Stimulated activated CD8-positive, alpha-beta memory T cell treated with anti-CD3 and anti-CD28 coated beads, Interleukin-4, amount 100 ng/mL, for 24 hours (primary cell): ENCODE measurements at regions not wholly inside any gene's neighbourhood (a gene's known extent, or its start where the extent isn't known, plus 50 kb on each side); places are given as distances from the start of the nearest gene placed in this dataset.
"Not testable (repeated sequence)": the region's sequence is repeated elsewhere in the genome, so short reads cannot be mapped to it uniquely, and the experiment has no call there.

Experiments used
- DNase-seq: peaks from one replicate; pipeline ENCODE4 v3.0.0-alpha.2; 2020; ENCODE audit warnings: low read depth

DNA sequence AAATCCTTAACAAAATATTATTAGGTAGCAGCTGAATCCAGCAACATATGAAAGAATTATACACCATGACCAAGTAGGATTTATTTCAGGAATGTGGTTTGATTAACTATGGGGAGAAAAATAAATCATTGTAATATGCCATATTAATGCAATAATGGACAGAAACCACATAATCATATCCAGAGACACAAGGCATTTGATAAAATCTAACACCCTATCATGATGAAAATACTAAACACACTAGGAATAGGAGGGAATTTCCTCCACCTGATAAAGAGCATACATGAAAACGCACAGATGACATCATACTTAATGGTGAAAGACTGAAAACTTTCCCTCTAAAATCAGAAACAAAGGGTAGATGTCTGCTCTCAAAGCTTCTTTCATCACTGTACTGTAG is 238.9 kb downstream of the PHLDA1 start:
- DNase-seq, result no peak

DNA sequence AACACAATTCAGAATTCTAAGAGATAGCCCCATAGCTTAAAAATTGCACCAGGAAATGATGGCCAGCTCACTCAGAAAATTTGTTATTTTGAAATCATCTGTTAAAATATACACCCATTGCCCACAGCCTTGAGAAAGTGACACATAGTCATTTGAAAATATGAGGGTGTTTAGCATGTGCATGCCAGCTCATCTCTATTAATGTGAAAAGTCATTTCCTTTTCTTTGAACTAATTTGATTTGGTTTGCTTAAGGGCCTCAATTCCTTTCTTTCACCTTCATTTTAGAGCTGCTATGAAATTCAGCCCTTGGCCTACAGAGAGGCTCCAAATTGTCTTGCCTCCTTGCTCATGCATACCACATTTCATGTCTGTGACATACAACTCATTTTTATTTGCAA is 241.4 kb downstream of the PHLDA1 start:
- no peak for DNase-seq

DNA sequence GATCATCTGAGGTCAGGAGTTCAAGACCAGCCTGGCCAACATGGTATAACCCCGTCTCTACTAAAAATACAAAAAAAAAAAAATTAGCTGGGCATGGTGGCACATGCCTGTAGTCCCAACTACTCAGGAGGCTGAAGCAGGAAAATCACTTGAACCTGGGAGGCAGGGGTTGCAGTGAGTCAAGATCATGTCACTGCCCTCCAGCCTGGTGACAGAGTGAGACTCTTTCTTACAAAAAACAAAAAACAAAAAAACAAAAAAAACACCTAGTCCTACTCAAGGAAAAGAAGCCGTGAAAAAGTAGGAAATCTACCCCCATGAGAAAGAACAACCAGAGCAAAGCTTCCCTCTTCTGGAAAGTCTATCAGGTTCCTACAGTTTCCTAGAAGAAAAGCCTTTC is 244.4 kb downstream of the PHLDA1 start:
- DNase-seq, result not testable (repeated sequence)

DNA sequence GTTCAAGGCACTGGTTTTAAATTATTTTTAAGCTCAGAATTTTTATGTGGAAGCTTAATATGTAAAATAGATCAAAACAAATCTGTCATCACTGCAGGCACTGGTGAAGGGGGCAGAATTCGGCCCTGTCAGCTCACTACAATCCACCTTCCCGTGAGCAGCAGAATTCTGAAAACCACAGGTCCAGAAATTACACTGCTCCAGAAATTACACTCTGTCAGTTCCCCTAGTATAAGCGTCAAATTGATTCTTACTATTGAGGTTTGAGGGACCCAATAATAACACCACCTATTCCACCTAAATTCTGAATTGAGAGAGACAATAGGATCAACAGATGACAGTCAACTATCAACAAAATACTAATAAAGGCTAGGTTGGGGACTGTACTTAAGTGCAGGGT is 245.5 kb downstream of the PHLDA1 start:
- DNase-seq, result no peak

DNA sequence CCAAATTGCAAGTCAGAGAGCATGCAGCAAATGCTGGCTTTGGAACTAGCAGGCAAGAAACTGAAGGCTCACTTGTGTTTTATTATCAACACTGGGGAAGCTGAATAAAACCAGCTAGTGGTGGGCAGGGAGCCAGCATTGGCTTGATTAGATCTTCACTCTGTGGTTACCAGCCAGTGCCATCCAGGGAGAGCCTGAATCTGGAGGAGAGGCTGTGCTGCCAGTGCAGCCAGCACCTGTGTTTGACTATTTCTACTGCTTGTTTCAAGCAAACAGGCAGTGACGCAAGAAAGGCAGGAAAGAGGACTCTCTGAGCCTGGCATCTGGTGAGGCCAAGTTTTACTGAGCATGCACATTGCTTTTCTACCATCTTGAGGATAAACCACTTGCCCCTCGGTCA is 247.0 kb downstream of the PHLDA1 start:
- DNase-seq, result no peak

DNA sequence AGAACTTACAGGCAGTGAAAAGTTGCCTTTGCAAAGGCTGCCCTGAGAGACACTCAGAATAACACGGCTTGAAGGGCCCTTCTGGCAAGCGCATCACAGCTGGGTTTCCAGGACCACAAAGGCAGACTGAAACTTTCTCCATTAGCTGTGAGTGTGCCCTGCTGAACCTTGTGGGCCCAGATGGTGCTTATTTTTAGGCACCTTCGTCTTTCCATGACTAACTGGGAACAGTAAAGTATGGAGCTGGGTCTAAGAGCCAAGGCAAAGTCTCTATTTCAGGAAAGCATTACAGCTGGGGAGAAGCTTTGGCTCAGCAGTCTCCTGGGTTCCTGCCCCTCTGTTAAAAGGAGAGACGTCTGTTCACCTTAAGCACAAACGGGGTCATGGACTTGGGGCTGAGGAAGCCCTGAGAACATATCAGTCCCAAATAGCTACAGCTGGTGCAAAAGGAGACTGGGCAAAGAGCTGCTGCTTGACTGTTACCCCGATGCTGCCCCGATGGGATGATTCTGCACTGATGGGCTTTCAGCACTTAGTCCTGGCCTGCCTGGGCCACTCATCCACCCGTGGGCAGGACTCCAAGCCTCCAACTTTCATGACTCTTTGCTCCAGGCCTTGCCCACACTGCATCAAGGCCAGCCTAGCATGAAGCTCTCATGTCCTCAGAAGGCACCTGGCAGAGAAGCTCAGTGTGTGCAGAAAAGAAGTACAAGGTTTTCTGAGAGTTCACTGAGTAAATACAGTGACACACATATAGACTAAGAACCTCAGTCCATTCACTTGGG is 248.3 kb downstream of the PHLDA1 start:
- no peak for DNase-seq

DNA sequence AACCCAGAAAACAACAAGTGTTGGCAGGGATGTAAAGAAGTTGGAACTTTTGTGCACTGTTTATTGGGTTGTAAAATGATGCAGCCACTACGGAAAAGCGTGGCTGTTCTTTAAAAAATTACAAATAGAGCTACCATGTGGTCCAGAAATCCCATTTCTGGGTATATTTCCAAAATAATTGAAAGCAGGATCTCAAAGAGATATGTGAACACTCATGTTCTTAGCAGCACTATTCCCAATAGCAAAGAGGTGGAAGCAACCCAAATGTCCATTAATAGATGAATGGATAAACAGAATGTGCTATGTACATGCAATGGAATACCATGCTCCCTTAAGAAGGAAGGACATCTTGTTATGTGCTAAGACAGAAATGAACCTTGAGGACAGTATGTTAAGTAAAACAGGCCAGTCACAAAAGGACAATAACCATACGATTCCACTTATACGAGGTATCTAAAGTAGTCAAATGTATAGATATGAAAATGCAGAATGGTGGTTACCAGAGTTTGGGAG is 249.5 kb downstream of the PHLDA1 start:
- DNase-seq, result no peak

DNA sequence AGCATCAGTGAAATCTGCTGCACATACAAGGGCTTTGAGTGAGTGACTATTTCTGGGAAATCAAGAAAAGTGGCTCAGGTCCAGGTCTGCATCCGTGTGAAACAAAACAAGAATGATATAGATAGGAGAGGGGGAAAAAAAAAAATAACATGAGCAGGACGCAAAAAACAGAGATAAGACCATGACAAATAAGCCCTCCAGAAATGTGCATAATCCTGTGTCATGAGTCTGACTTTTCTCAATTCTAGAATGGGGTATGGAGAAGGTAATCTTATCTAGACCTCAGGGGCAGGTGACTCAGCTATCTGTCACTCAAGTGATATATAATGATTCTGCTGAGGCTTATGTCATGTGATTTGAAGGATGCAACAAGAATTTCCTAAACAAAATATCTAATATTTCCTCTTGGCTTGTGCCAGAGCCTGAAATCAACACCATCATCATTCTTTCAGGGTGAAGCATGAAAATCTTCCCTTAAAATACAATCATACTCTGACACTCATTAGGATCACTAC is 250.0 kb downstream of the PHLDA1 start:
- DNase-seq, result no peak

DNA sequence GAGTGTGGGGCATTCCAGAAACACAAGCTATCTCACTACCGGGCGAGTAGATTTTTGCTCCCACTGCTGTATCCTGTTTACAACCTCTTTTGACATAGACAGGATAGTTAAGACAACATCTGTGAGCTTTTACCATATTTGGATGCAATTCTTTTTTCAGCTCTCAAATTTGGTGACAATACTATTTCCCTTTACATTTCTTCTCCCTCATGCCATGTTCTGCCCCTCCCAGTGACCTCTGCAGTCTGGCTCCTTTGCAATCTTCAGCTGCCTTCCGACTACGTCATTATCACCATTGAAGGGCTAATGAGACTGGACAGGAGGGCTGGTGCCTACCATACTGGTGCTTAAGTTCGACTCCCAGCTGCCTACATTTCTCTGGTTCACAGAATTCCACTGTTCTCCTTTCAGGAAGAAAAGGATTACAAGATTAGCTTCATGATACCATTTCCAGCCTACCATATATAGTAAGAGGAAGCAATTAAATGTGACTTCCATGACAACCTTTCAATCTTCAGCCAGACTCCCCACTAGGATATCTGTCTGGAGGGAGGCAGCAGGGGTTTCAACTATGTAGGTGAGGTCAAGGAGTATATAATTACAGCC is 251.6 kb downstream of the PHLDA1 start:
- no peak for DNase-seq

DNA sequence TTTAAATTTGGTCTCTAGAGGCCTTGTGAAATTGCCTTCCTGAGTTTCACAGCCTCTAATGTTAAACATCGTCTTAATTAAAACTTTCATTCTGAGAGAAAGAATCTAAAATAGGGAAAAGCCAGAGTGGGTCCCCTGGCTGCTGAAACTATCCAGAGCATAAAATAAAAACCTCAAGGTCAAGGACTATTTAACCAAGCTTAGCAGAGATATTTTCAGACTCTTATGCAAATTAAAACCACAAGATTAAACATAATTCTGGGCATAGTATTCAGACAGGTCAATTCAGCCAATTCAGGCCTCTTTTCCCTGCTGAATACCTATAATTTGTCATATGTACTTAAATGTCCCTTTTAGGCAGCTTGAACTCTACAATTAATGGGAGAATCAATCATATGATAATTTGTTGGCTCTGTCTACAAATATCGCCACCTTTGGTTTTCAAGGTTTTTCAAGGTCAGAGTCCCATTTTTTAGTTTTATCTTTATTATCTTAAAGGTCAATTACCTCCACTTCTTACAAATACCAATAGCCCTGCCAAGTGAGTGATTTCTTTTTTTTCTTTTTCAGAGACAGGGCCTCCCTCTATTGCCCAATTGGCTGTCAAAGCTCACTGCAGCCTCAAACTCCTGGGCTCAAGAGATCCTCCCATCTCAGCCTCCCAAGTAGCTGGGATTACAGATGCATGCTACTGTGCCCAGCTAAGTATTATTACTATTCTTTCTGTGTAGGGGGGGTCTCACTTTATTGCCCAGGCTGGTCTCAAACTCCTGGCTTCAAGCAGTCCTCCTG is 257.1 kb downstream of the PHLDA1 start:
- no peak for DNase-seq

DNA sequence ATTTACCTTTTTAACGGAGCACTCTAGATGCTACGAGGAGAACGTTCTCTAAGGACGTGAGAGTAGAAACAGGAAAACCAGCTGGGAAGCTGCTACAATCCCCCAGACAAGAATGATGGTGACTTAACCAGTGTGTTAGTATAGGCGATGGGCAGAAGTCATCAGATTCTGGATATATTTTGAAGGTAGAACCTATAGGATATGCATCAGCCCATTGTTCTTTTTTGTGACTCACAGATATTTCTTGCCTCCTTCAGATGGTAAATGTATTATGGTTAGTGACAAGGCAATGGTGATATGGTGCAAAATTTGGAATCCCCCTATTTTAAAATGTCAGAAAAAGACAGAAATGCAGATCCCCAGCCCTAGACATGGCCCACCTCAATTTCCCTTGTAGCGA is 258.2 kb downstream of the PHLDA1 start:
- DNase-seq, result no peak

DNA sequence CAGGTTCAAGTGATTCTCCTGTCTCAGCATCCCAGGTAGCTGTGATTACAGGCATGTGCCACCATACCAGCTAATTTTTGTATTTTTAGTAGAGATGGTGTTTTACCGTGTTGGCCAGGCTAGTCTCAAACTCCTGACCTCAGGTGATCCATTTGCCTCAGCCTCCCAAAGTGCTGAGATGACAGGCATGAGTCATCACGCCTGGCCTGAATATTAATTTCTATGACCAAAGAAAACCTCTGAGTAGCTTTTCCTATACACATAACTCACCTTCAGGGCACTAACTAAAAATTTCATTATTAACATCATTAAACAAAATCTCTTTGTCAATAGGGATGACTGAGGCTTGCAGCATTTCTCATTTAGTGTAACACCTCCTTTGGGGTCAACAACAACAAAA is 259.6 kb upstream of the KRR1 start:
- DNase-seq, result no peak

DNA sequence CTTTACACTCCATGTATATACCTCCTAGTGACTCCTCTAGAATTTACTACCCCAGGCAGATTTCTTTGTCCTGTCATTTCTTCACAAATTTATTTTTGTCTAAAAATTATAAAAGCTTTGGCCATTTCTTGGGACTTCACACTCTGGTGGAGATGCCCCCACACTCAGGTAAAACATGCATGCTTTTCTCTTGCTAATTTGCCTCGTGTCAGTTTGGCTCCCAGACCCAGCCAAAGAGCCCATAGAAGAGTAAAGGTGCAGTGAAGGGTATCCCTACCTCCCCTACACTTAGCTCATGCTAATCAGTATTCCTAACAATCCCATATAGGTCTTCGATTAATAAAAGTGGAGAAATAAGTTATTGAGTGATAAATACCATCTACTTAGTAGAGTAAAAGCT is 256.5 kb upstream of the KRR1 start:
- no peak for DNase-seq

DNA sequence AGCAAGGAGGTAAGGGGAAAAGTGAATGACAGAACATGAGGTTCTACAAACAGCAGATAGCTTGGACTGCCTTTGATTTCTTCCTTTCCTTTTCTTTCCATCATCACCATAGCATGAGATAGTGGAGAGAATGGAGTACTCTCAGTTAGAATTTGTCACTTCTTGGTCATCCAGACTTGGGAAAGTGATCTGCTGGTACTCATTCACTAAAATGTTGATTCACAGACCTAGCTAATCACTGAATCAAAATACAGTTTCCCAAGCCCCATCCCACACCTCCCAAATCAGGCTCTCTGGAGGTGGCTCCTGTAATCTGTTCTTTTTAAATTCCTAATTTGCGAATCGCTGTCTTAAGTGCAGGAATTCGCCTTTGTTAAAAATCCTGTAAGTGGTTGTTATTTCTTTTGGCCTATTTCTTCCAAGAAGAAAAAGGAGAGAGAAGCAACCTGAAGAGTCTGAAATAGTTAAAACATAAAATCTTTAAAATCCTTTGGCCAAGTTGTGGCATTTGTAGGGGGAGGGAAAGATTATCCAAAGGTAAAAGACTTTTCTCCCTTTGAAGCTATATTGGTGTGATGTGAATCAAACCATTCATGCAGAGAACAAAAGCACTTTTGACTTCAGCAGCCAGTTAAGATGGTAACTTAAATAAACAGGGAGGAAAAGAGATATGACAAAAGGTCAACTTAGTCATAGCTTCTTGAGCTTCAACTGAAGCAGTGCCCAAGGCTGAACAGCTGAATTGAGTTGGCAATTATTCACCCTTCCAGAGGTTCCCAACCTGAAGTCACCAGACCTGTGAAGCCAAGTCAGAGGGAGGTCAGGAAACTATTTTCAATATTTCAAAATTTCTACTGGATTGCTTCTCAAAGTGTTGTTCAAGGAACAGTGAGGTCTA is 255.1 kb upstream of the KRR1 start:
- DNase-seq, result no peak

DNA sequence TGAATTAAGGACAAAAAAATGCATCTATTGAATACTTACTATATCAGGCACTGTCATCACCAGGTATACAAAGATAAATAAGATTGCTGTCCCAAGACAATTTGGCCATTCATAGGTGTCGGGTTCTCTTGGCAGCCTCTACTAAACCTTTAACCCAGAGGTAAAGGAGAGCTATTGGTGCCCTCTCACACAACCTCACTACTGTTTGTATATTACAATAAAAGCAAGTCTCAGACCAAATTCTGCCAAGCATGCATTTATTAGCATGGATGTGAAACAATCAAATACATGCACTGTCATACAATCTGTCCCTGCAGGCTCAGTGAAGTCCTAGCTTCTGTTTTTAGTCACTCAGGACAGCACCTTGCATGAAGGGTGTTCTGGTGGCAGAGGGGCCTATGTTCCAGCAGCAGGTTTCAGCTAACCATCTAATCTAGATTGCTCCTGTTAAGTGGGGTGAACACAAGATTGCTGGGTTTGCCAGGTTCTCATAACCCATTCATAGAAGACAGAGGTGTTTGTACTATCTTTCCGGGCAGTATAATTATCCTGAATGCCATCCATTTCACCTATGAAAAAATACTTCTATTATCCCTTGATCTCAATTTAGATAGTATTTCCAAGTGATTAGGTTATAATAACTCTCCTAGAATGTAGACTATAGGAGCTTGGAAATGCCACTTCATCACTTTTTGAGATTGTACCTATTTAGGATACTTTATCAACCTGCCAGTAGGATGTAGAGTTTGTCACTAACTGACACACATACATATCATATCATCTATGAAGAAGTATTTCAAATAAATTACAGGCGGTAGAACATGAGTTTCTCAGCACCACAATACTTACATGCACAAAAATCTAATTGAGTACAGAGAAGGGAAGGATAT is 254.0 kb upstream of the KRR1 start:
- no peak for DNase-seq

DNA sequence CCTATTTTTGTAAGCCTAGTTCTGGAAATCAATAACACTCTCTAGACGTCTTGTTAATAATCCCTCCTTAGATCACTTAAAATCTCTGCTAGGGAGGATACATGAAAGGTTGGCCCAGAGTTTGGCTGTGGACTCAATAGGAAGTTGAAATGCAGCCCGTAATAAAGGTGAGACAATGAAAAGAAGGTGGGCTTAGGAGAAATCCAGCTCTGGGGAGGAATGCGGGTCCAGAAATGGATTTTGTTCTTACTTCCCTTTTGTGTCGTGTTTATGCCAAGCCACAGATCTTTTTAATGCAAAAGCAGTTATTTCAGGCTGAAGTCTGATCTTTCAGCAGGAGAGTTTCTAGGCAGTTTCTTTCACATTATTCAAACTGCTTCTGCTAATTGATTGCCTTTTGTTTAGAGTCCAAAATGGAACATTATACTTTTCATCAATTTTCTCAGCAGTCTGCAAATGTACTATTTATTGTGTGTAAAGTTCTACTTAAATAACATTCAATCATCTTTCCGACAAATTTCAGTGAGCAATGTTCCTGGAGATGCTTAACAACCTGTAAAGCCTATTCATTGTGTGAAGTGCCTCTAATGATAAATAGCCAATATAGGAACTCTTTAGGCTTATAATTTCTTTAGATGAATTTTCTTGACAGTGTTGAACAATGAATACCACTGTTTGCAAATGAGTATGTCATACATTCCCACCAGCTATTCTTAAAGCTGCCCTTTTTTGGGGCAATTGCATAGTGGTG is 252.9 kb upstream of the KRR1 start:
- DNase-seq, result no peak

DNA sequence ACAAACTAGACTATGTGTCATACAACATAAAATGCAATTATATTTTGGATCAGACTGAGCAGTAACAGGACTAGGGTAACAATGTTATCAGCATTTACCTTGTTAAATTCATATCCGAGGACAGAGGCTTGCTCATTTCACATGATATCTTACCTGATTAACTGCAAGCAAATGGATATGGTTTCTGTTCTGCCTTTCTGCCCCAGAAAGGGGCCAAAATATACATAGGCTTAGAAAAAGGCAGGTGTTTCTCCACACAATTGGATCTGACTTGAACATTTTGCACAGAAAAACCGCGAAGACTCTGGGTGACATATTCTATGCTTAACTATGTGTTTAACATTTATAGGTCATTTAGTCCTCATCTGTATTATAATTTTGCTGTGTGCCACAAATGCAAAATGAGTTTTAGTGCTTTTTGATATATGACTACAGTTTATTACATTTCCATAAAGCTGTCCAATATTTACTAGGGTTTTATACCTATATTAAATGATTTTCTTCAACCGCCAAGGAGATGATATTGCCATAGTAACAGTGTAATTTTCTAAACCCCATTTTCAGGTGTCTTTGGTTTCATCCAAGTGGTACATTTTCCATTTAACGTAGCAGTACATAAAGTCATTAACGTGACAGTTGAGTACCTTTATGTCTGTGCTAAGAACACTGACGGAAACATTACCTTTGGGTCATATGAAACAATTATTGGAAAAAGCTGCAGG is 249.3 kb upstream of the KRR1 start:
- DNase-seq, result no peak

DNA sequence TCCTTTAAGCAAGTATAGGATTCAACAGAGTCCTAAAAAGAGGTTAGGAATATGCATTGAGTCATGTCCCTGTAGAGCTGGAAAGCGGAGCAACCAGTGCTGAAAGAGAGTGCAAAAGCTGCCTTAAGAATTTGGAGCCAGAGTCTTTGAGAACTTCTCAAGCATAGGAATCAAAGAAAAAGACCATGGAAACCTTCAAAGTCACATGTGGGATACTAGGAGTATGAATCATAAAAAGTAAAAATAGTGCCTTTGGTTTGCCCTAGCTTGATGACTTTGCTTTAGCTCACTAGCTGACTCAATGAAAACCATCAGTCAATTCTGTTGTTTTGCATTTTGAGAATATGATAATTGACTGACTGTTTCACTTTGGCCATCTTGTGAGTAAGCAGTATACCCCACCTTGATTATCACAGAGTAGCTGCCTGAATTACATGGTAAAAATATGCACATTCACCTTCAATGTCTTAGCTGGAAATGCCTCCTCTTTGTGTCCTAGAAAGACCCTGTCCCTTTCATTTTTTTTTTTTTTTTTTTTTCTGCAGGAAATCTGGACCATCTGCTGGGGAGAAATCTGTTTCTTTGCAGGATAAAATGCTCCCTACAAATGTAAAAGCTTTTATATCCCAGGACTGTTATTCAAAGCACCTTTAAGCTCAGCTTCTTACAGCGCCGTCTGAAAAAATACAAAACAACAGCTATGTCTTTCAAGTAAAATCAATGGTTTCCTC is 248.6 kb upstream of the KRR1 start:
- DNase-seq, result no peak

DNA sequence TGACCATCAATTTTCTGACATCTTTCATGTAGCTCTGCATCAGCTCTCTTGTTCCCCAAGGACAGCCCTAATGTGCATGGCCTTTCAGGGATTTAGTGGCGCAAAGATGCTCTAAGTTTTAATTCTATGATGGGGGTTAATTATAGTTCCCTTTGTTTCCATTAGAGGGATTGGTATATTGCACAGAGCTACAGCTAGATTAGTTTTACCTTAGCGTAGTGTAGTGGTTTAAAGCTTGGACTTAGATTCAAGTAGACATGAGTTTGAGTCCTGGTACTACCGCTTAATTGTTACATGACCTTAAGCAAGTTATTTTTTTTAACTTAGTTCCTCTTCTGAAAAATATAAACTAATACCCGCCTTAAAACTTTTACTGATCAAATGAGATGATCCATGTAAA is 247.8 kb upstream of the KRR1 start:
- no peak for DNase-seq
